RWPE1 (cell line): ENCODE measurements at regions not wholly inside any gene's neighbourhood (a gene's known extent, or its start where the extent isn't known, plus 50 kb on each side); places are given as distances from the start of the nearest gene placed in this dataset.

Source experiments
- CTCF ChIA-PET: fragments of 350-600 bp; sonication (Branson Sonifier 250); formaldehyde crosslinking; extraction: SDS; loops from one replicate; lab custom pipeline; 2021; lab: Yijun Ruan, JAX
- POLR2A ChIA-PET: fragments of 400-600 bp; formaldehyde crosslinking; extraction: SDS; loops from one replicate; lab custom pipeline; 2020; ENCODE audit warnings: antibody characterized with exemption; ENCODE audit not compliant: low non-redundant PET; lab: Yijun Ruan, JAX
- DNase-seq: peaks from one replicate; pipeline ENCODE4 v3.0.0; 2012; ENCODE audit warnings: low spot score
- H3K27ac ChIP-seq: fragments of 450-650 bp; 2 replicates; pipeline ENCODE4 v1.5.1; 2017
- TF ChIP-seq, protein P1 (sequence below): fragments of 450-650 bp; conservative IDR thresholded peaks from 2 replicates; pipeline ENCODE4 v1.5.1; 2017; ENCODE audit warnings: low read depth, mild to moderate bottlenecking

DNA sequence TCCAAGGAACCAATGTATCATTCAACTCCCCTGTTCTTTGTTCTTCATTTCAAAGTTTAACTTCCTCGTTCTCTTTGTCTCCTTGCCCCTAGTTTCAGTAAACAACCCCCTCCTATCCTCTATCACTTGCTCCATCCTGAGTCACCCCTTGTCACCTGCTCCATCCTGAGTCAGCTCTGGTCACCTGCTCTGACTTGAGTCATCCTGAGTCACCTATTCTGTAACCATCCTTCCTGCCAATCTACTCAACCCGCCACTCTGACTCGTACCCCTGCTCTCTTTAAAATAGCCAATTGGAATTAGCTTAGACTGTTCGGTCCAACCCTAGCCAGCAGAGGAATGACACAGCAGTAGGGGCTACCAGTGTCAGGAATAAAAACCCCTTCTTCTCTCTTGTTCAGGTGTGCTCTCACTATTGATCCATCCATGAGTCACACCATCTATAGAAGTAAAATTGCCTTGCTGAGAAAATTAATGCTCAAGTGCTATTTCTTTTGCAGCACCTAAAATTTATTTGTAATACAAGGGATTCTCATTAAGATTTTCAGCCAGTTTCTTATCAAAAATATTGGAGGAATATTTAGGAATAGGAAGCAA is 326.8 kb downstream of the AKAIN1 start:
- no peak overlapping the region for H3K27ac ChIP-seq
- ChIA-PET CTCF (no interaction called here), POLR2A (no interaction called here)
- TF ChIP-seq, protein P1, sequence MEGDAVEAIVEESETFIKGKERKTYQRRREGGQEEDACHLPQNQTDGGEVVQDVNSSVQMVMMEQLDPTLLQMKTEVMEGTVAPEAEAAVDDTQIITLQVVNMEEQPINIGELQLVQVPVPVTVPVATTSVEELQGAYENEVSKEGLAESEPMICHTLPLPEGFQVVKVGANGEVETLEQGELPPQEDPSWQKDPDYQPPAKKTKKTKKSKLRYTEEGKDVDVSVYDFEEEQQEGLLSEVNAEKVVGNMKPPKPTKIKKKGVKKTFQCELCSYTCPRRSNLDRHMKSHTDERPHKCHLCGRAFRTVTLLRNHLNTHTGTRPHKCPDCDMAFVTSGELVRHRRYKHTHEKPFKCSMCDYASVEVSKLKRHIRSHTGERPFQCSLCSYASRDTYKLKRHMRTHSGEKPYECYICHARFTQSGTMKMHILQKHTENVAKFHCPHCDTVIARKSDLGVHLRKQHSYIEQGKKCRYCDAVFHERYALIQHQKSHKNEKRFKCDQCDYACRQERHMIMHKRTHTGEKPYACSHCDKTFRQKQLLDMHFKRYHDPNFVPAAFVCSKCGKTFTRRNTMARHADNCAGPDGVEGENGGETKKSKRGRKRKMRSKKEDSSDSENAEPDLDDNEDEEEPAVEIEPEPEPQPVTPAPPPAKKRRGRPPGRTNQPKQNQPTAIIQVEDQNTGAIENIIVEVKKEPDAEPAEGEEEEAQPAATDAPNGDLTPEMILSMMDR = no peak
- DNase-seq = no peak

DNA sequence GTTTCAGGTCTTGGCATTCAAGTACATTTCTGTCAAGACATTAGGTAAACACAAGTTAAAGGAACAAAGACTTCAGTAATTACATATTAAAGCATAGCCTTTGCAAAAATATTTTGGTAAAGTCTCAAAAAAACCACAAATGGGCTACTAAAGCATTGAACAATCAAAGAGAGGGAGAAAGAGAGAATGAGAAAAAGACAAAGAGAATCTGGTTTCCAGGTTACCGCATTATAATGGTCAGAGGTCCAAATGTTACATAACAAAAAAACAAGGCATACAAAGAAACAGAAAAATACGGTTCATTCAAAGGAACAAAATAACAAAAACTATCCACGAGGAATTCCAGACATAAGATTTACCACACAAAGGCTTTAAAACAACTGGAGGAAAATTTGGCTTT is 327.9 kb downstream of the AKAIN1 start:
- ChIA-PET CTCF (no interaction called here), POLR2A (no interaction called here)
- TF ChIP-seq, protein P1 = no peak

DNA sequence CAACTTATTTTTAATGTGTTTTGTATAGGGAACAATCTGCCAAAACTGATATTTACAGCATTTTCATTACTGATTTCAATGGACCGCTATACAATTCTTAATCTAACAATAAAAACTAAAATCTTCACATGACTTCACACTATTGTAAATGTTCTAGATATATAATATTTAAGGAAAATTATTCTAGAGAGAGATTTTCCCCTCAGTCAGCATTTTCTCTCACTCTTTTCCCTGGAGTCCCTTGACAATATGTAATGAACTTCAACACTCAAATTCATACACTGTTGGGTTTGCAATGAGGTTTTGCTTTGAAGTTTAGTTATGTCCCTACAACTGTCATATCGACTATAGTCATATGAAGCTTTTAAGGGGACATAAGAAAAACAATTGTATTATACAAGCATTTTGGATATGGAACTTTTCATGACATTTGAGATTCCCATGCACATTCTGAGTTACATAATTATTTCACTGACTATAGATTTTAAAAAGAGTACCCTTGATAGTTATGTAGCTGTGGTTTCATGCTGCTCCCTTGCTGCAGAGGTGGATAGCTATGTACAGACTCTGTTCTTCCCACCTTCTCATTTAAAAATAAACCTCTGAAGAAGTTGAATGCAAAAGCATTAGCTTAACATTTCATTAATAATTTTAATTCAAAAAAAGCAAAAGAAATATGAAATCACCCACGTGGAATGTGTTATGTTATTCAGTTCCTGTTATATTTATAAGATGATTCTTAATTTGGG is 338.5 kb downstream of the AKAIN1 start:
- CTCF ChIA-PET = no interaction called here
- POLR2A ChIA-PET = no interaction called here
- no peak for DNase-seq
- TF ChIP-seq, protein P1 = no peak
- H3K27ac ChIP-seq = no peak overlapping the region

More for the DNA sequence above, 327.9 kb downstream of the AKAIN1 start:
- no peak overlapping the region for H3K27ac ChIP-seq
- no peak for DNase-seq

DNA sequence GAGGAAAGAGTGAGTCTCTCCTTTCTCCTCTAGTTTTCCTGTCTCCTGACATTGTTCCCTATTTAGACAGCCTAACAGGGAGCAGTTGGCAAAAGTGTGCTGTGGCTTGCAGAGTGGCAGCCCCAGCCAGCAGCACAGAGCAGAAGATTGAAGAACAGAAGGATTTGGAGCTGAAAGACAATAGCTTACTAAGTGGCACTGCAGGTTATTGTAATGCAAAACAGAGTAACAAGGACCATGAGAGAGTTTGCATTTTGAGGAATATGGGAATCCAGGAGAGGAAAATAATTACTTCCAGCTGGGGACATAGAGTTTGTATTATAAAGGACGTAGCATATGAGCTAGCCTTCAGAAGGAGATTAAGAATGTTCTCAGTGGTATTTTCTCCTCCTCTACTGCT is 342.4 kb downstream of the AKAIN1 start:
- TF ChIP-seq, protein P1 = no peak
- no peak for DNase-seq
- POLR2A ChIA-PET = no interaction called here
- no peak overlapping the region for H3K27ac ChIP-seq
- CTCF ChIA-PET = no interaction called here

DNA sequence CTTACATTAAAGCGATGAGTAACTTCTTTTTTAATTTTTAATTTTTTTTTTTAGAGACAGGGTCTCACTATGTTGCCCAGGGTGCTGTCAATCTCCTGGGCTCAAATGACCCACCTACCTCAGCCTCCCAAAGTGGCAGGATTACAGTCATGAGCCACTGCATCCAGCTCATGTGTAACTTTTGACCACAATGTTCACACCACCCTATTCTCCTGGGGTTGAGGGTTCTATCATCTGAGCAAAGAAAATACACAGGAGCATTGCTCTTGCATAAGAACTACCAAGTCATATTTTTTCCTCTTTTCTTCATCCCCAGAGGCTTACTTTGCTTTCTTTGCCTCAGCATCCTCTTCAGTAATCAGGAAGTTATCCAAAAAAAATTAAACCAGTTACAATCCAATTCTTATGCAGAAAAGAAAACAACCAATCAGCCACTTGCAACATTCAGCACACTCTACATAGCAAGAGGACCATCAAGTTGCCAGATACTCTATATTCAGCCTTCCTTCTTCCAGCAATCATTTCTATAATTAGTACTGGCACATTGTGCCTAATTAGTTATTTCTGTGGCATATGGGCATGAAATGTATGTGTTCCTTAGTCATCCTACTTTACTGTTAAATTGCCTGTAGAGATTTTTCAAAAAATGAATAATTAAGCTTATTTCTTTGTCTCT is 345.6 kb downstream of the AKAIN1 start:
- TF ChIP-seq, protein P1 = no peak
- ChIA-PET POLR2A (no interaction called here), CTCF (no interaction called here)
- no peak for DNase-seq
- H3K27ac ChIP-seq = no peak overlapping the region

DNA sequence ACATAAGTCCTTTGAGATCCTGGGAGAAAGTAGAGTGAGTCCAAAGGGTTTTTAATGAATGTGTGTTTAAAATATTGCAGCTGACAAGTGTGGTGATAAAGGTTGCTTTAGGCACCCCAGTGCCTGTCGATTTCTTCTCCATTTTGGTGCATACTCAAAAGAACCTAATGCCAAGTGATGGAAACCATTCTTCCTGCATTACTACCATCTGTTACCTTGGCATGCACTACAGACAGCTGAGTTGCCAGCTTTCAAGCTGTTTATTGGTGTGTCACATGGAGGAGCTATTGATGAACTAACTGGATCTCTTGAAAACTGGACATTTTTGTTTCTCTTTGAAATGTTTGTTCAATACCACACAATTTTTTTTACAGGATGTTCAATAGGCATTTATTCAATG is 350.0 kb downstream of the AKAIN1 start:
- ChIA-PET CTCF (no interaction called here), POLR2A (no interaction called here)
- H3K27ac ChIP-seq = no peak overlapping the region
- no peak for DNase-seq
- TF ChIP-seq, protein P1 = no peak
